ENCODE measurements at regions not wholly inside any gene's neighbourhood (a gene's known extent, or its start where the extent isn't known, plus 50 kb on each side); places are given as distances from the start of the nearest gene placed in this dataset.
"Not testable (repeated sequence)": the region's sequence is repeated elsewhere in the genome, so short reads cannot be mapped to it uniquely, and the experiment has no call there.

GRCh38 chr15:31173790-31174450 is 72.4 kb upstream of the TRPM1 start:
- no peak for DNase-seq
- in situ Hi-C loops (cut with HindIII; ENCODE audit: low pct_ligation_motif_present, low pct_unique_long_range_greater_than_20kb, low sequenced_read_pairs) = no loop called here

- in situ Hi-C loops (cut with HindIII; ENCODE audit: low pct_ligation_motif_present, low pct_unique_long_range_greater_than_20kb, low sequenced_read_pairs) = no loop called here
- DNase-seq = no peak
Measured at GRCh38 chr15:31175484-31175883, 74.0 kb upstream of the TRPM1 start.

GRCh38 chr15:31177951-31178350 is 76.4 kb upstream of the TRPM1 start:
- no peak for DNase-seq
- in situ Hi-C loops (cut with HindIII; ENCODE audit: low pct_ligation_motif_present, low pct_unique_long_range_greater_than_20kb, low sequenced_read_pairs) = no loop called here

GRCh38 chr15:31178705-31179104 is 77.2 kb upstream of the TRPM1 start:
- in situ Hi-C loops (cut with HindIII; ENCODE audit: low pct_ligation_motif_present, low pct_unique_long_range_greater_than_20kb, low sequenced_read_pairs) = no loop called here
- no peak for DNase-seq

GRCh38 chr15:31179693-31180092 is 78.2 kb upstream of the TRPM1 start:
- DNase-seq = no peak
- in situ Hi-C loops (cut with HindIII; ENCODE audit: low pct_ligation_motif_present, low pct_unique_long_range_greater_than_20kb, low sequenced_read_pairs) = no loop called here

GRCh38 chr15:31193291-31193690 is 91.8 kb upstream of the TRPM1 start:
- in situ Hi-C loops (cut with HindIII; ENCODE audit: low pct_ligation_motif_present, low pct_unique_long_range_greater_than_20kb, low sequenced_read_pairs) = no loop called here
- no peak for DNase-seq

- in situ Hi-C loops (cut with HindIII; ENCODE audit: low pct_ligation_motif_present, low pct_unique_long_range_greater_than_20kb, low sequenced_read_pairs) = no loop called here
- DNase-seq = no peak
Measured at GRCh38 chr15:31195871-31196270, 94.3 kb upstream of the TRPM1 start.

- DNase-seq = peak; percentile 37
- in situ Hi-C loops (cut with HindIII; ENCODE audit: low pct_ligation_motif_present, low pct_unique_long_range_greater_than_20kb, low sequenced_read_pairs) = no loop called here
Measured at GRCh38 chr15:31197497-31198414, 96.2 kb upstream of the TRPM1 start.

- in situ Hi-C loops (cut with HindIII; ENCODE audit: low pct_ligation_motif_present, low pct_unique_long_range_greater_than_20kb, low sequenced_read_pairs) = loop anchor here (25.0 kb wide), 1 partner anchor 112 kb away; no protein-coding TSS in a partner anchor
- DNase-seq = peak; percentile 47
Measured at GRCh38 chr15:31200735-31201151, 99.2 kb upstream of the TRPM1 start.

GRCh38 chr15:31202953-31203352 is 101.4 kb upstream of the TRPM1 start:
- in situ Hi-C loops (cut with HindIII; ENCODE audit: low pct_ligation_motif_present, low pct_unique_long_range_greater_than_20kb, low sequenced_read_pairs) = loop anchor here (25.0 kb wide), 1 partner anchor 109 kb away; no protein-coding TSS in a partner anchor
- no peak for DNase-seq

- DNase-seq = no peak
- in situ Hi-C loops (cut with HindIII; ENCODE audit: low pct_ligation_motif_present, low pct_unique_long_range_greater_than_20kb, low sequenced_read_pairs) = loop anchor here (25.0 kb wide), 1 partner anchor 108 kb away; no protein-coding TSS in a partner anchor
Measured at GRCh38 chr15:31203999-31204398, 102.5 kb upstream of the TRPM1 start.

- DNase-seq = no peak
- in situ Hi-C loops (cut with HindIII; ENCODE audit: low pct_ligation_motif_present, low pct_unique_long_range_greater_than_20kb, low sequenced_read_pairs) = loop anchor here (25.0 kb wide), 1 partner anchor 106 kb away; no protein-coding TSS in a partner anchor
Measured at GRCh38 chr15:31206386-31207181, 105.1 kb upstream of the TRPM1 start.

- in situ Hi-C loops (cut with HindIII; ENCODE audit: low pct_ligation_motif_present, low pct_unique_long_range_greater_than_20kb, low sequenced_read_pairs) = loop anchor here (25.0 kb wide), 1 partner anchor 105 kb away; no protein-coding TSS in a partner anchor
- DNase-seq = no peak
Measured at GRCh38 chr15:31207246-31207645, 105.7 kb upstream of the TRPM1 start.

GRCh38 chr15:31207861-31208260 is 106.3 kb upstream of the TRPM1 start:
- in situ Hi-C loops (cut with HindIII; ENCODE audit: low pct_ligation_motif_present, low pct_unique_long_range_greater_than_20kb, low sequenced_read_pairs) = loop anchor here (25.0 kb wide), 1 partner anchor 104 kb away; no protein-coding TSS in a partner anchor
- not testable (repeated sequence) for DNase-seq

GRCh38 chr15:31208817-31209216 is 107.3 kb upstream of the TRPM1 start:
- no peak for DNase-seq
- in situ Hi-C loops (cut with HindIII; ENCODE audit: low pct_ligation_motif_present, low pct_unique_long_range_greater_than_20kb, low sequenced_read_pairs) = loop anchor here (25.0 kb wide), 1 partner anchor 103 kb away; no protein-coding TSS in a partner anchor

GRCh38 chr15:31211353-31211752 is 109.8 kb upstream of the TRPM1 start:
- no peak for DNase-seq
- in situ Hi-C loops (cut with HindIII; ENCODE audit: low pct_ligation_motif_present, low pct_unique_long_range_greater_than_20kb, low sequenced_read_pairs) = loop anchor here (25.0 kb wide), 1 partner anchor 101 kb away; no protein-coding TSS in a partner anchor

- in situ Hi-C loops (cut with HindIII; ENCODE audit: low pct_ligation_motif_present, low pct_unique_long_range_greater_than_20kb, low sequenced_read_pairs) = loop anchor here (25.0 kb wide), 1 partner anchor 100 kb away; no protein-coding TSS in a partner anchor
- no peak for DNase-seq
Measured at GRCh38 chr15:31212326-31213080, 111.0 kb upstream of the TRPM1 start.
